SK-N-SH (cell line): ENCODE measurements at regions not wholly inside any gene's neighbourhood (a gene's known extent, or its start where the extent isn't known, plus 50 kb on each side); places are given as distances from the start of the nearest gene placed in this dataset.

Experiments
- CTCF ChIA-PET: fragments of 300-600, 350-600 bp; formaldehyde crosslinking; extraction: SDS; loops from one replicate; lab custom pipeline; 2021; lab: Yijun Ruan, JAX
- POLR2A ChIA-PET: fragments of 350-600 bp; sonication (Branson Sonifier 250); formaldehyde crosslinking; extraction: SDS; loops from one replicate; lab custom pipeline; 2020; ENCODE audit warnings: antibody characterized with exemption, inconsistent platforms; lab: Yijun Ruan, JAX
- DNase-seq: peaks from one replicate; pipeline ENCODE4 v3.0.0; 2012
- H2AFZ ChIP-seq: fragments of 200-600 bp; sonication (generic); 2 replicates; pipeline ENCODE4 v1.8.1; 2016; ENCODE audit warnings: antibody characterized with exemption, mild to moderate bottlenecking, low read depth
- H3F3A ChIP-seq: fragments of 200-600 bp; sonication (generic); replicated peaks from 2 replicates; pipeline ENCODE3; 2016; ENCODE audit warnings: antibody characterized with exemption, mild to moderate bottlenecking; ENCODE audit not compliant: insufficient read depth
- H3K27ac ChIP-seq, 2 experiments: fragments of 200-500 bp in 1 of 2; fragments of 200-600 bp in 1 of 2; sonication (Bioruptor generic) in 1 of 2; sonication (generic), shearing (Covaris generic) in 1 of 2; 2 replicates each; pipeline versions ENCODE4 v1.5.1 to v1.6.1; 2014 to 2016; ENCODE audit warnings: low read depth in 2 of 2, inconsistent platforms in 1 of 2, low read length in 1 of 2, mild to moderate bottlenecking in 1 of 2, mixed read lengths in 1 of 2
- H3K27me3 ChIP-seq: fragments of 200-600 bp; sonication (generic), shearing (Covaris generic); 2 replicates; pipeline ENCODE4 v1.6.1; 2016; ENCODE audit warnings: mixed run types; ENCODE audit not compliant: insufficient read depth
- H3K36me3 ChIP-seq, 2 experiments: fragments of 200-500 bp in 1 of 2; fragments of 200-600 bp in 1 of 2; sonication (Bioruptor generic) in 1 of 2; sonication (generic) in 1 of 2; replicated peaks in 1 of 2; 2 replicates each; pipeline versions ENCODE3 to v1.5.1; 2014 to 2016; ENCODE audit warnings: low read length in 1 of 2, mild to moderate bottlenecking in 1 of 2; ENCODE audit not compliant: insufficient read depth in 2 of 2, control insufficient read depth in 1 of 2
- H3K4me1 ChIP-seq, 2 experiments: fragments of 200-500 bp in 1 of 2; fragments of 200-600 bp in 1 of 2; sonication (Bioruptor generic) in 1 of 2; sonication (generic), shearing (Covaris generic) in 1 of 2; 2 replicates each; pipeline versions ENCODE4 v1.5.1 to v1.6.1; 2014 to 2016; ENCODE audit warnings: low read depth in 1 of 2, low read length in 1 of 2, mixed run types in 1 of 2; ENCODE audit not compliant: insufficient read depth in 2 of 2, control insufficient read depth in 1 of 2
- H3K4me2 ChIP-seq: fragments of 200-600 bp; sonication (generic), shearing (Covaris generic); 2 replicates; pipeline ENCODE4 v1.6.1; 2017; ENCODE audit warnings: mixed run types
- H3K4me3 ChIP-seq, 2 experiments: fragments of 200-500 bp in 1 of 2; fragments of 200-600 bp in 1 of 2; sonication (Bioruptor generic) in 1 of 2; sonication (generic), shearing (Covaris generic) in 1 of 2; 2 replicates each; pipeline versions ENCODE4 v1.5.1 to v1.8.1; 2014 to 2016; ENCODE audit warnings: low read depth in 2 of 2, inconsistent platforms in 1 of 2, low read length in 1 of 2, mild to moderate bottlenecking in 1 of 2, mixed read lengths in 1 of 2, moderate library complexity in 1 of 2
- H3K79me2 ChIP-seq: fragments of 200-600 bp; sonication (generic); 2 replicates; pipeline ENCODE4 v1.8.1; 2017; ENCODE audit warnings: mild to moderate bottlenecking; ENCODE audit not compliant: insufficient read depth
- H3K9ac ChIP-seq: fragments of 200-600 bp; sonication (generic); 2 replicates; pipeline ENCODE4 v1.6.1; 2017; ENCODE audit warnings: mixed run types
- H3K9me2 ChIP-seq: fragments of 200-600 bp; sonication (generic); 2 replicates; pipeline ENCODE4 v1.6.1; 2017; ENCODE audit warnings: mixed run types
- H3K9me3 ChIP-seq: fragments of 200-600 bp; sonication (generic); 2 replicates; pipeline ENCODE4 v1.6.1; 2017; ENCODE audit warnings: mixed run types, mild to moderate bottlenecking, moderate library complexity
- H4K20me1 ChIP-seq: fragments of 200-600 bp; sonication (generic); 2 replicates; pipeline ENCODE4 v1.6.1; 2017; ENCODE audit warnings: mild to moderate bottlenecking, mixed run types; ENCODE audit not compliant: insufficient read depth
- CHD2 ChIP-seq: fragments of 150-350 bp; IDR thresholded peaks from 2 replicates; pipeline ENCODE4 v1.6.1; 2018; ENCODE audit warnings: low read length; ENCODE audit not compliant: partially characterized antibody
- EZH2phosphoT487 ChIP-seq: fragments of 200-600 bp; sonication (generic); IDR thresholded peaks from 2 replicates; pipeline ENCODE4 v1.6.1; 2017; ENCODE audit warnings: low read depth, mixed run types, mild to moderate bottlenecking, antibody characterized with exemption, moderate library complexity, borderline replicate concordance
- FOXJ3 ChIP-seq: sonication (generic); formaldehyde crosslinking; IDR thresholded peaks from 2 replicates; pipeline ENCODE4 v1.5.1; 2020; ENCODE audit warnings: mild to moderate bottlenecking, missing genetic modification reagents
- FOXM1 ChIP-seq: IDR thresholded peaks from 2 replicates; pipeline ENCODE4 v1.4.0; 2012; ENCODE audit warnings: low read depth, mild to moderate bottlenecking
- GATA2 ChIP-seq: sonication (generic); formaldehyde crosslinking; IDR thresholded peaks from 2 replicates; pipeline ENCODE4 v1.5.0; 2020; ENCODE audit warnings: mild to moderate bottlenecking, missing genetic modification reagents
- JUND ChIP-seq: IDR thresholded peaks from 2 replicates; pipeline ENCODE4 v1.4.0; 2012
- MXI1 ChIP-seq: IDR thresholded peaks from 2 replicates; pipeline ENCODE4 v1.6.1; 2012; ENCODE audit warnings: mild to moderate bottlenecking, low read depth, low read length, improper control_type of control experiment
- NRF1 ChIP-seq: IDR thresholded peaks from 2 replicates; pipeline ENCODE4 v1.6.1; 2012; ENCODE audit warnings: low read depth, mild to moderate bottlenecking, low read length
- RAD21 ChIP-seq: IDR thresholded peaks from 2 replicates; pipeline ENCODE4 v1.6.1; 2012; ENCODE audit warnings: mild to moderate bottlenecking, low read length
- RFX5 ChIP-seq: IDR thresholded peaks from 2 replicates; pipeline ENCODE4 v1.6.1; 2012; ENCODE audit warnings: mild to moderate bottlenecking, improper control_type of control experiment, low read length
- TAF1 ChIP-seq: IDR thresholded peaks from 2 replicates; pipeline ENCODE4 v1.6.1; 2012; ENCODE audit warnings: low read depth, mild to moderate bottlenecking, low read length, moderate library complexity, borderline replicate concordance
- YY1 ChIP-seq: IDR thresholded peaks from 2 replicates; pipeline ENCODE4 v1.4.0; 2012; ENCODE audit warnings: low read depth, mild to moderate bottlenecking
- WGBS: methylation state at CpG from one replicate; pipeline ENCODE4 v1.1.6; 2017; ENCODE audit warnings: low lambda C conversion rate; 5-methylcytosine and 5-hydroxymethylcytosine counted together
- TF ChIP-seq, protein P1 (sequence below): fragments of 150-350 bp; IDR thresholded peaks from 2 replicates; pipeline ENCODE4 v1.6.1; 2016; ENCODE audit warnings: mild to moderate bottlenecking, low read depth, low read length
- TF ChIP-seq, protein P2 (sequence below): IDR thresholded peaks from 2 replicates; pipeline ENCODE4 v1.6.1; 2012; ENCODE audit warnings: mild to moderate bottlenecking, low read depth, low read length, moderate library complexity
- TF ChIP-seq, protein P3 (sequence below): IDR thresholded peaks from 2 replicates; pipeline ENCODE4 v1.4.0; 2012; ENCODE audit warnings: low read depth, borderline replicate concordance
- TF ChIP-seq, protein P4 (sequence below): IDR thresholded peaks from 2 replicates; pipeline ENCODE4 v1.4.0; 2012; ENCODE audit warnings: low read depth
- TF ChIP-seq, protein P5 (sequence below): IDR thresholded peaks from 2 replicates; pipeline ENCODE4; 2012

DNA sequence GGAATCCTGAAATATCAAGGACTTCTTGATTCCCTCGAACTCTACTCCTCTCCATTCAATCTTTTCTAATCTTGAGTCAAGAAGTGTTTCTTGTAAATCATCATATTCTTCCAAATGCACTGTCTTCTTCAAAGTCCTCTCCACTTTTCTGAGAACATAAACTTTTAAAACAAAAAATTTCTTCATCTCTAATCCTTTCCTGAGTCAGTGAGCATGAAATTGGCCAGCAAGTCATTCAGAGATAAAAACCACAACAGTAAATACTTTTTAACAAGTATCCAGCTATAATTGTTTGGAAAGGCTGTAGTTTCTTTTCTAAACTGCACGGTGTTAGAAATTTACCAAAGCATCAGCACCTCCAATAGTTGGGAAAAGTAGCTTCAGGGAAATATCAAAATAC lies 312.6 kb upstream of the GALNT5 start:
- TF ChIP-seq, protein P1, sequence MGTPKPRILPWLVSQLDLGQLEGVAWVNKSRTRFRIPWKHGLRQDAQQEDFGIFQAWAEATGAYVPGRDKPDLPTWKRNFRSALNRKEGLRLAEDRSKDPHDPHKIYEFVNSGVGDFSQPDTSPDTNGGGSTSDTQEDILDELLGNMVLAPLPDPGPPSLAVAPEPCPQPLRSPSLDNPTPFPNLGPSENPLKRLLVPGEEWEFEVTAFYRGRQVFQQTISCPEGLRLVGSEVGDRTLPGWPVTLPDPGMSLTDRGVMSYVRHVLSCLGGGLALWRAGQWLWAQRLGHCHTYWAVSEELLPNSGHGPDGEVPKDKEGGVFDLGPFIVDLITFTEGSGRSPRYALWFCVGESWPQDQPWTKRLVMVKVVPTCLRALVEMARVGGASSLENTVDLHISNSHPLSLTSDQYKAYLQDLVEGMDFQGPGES, result no peak
- no peak for TF ChIP-seq MXI1
- no peak for TF ChIP-seq EZH2phosphoT487
- no peak for TF ChIP-seq GATA2 (CRISPR knock-in tag)
- no peak for TF ChIP-seq NRF1
- TF ChIP-seq, protein P2, sequence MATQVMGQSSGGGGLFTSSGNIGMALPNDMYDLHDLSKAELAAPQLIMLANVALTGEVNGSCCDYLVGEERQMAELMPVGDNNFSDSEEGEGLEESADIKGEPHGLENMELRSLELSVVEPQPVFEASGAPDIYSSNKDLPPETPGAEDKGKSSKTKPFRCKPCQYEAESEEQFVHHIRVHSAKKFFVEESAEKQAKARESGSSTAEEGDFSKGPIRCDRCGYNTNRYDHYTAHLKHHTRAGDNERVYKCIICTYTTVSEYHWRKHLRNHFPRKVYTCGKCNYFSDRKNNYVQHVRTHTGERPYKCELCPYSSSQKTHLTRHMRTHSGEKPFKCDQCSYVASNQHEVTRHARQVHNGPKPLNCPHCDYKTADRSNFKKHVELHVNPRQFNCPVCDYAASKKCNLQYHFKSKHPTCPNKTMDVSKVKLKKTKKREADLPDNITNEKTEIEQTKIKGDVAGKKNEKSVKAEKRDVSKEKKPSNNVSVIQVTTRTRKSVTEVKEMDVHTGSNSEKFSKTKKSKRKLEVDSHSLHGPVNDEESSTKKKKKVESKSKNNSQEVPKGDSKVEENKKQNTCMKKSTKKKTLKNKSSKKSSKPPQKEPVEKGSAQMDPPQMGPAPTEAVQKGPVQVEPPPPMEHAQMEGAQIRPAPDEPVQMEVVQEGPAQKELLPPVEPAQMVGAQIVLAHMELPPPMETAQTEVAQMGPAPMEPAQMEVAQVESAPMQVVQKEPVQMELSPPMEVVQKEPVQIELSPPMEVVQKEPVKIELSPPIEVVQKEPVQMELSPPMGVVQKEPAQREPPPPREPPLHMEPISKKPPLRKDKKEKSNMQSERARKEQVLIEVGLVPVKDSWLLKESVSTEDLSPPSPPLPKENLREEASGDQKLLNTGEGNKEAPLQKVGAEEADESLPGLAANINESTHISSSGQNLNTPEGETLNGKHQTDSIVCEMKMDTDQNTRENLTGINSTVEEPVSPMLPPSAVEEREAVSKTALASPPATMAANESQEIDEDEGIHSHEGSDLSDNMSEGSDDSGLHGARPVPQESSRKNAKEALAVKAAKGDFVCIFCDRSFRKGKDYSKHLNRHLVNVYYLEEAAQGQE, result no peak
- TF ChIP-seq, protein P3, sequence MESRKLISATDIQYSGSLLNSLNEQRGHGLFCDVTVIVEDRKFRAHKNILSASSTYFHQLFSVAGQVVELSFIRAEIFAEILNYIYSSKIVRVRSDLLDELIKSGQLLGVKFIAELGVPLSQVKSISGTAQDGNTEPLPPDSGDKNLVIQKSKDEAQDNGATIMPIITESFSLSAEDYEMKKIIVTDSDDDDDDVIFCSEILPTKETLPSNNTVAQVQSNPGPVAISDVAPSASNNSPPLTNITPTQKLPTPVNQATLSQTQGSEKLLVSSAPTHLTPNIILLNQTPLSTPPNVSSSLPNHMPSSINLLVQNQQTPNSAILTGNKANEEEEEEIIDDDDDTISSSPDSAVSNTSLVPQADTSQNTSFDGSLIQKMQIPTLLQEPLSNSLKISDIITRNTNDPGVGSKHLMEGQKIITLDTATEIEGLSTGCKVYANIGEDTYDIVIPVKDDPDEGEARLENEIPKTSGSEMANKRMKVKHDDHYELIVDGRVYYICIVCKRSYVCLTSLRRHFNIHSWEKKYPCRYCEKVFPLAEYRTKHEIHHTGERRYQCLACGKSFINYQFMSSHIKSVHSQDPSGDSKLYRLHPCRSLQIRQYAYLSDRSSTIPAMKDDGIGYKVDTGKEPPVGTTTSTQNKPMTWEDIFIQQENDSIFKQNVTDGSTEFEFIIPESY, result no peak
- TF ChIP-seq RFX5, result no peak
- no peak for TF ChIP-seq YY1
- TF ChIP-seq, protein P4, sequence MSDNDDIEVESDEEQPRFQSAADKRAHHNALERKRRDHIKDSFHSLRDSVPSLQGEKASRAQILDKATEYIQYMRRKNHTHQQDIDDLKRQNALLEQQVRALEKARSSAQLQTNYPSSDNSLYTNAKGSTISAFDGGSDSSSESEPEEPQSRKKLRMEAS, result no peak
- TF ChIP-seq JUND, result no peak
- no peak for TF ChIP-seq RAD21
- TF ChIP-seq, protein P5, sequence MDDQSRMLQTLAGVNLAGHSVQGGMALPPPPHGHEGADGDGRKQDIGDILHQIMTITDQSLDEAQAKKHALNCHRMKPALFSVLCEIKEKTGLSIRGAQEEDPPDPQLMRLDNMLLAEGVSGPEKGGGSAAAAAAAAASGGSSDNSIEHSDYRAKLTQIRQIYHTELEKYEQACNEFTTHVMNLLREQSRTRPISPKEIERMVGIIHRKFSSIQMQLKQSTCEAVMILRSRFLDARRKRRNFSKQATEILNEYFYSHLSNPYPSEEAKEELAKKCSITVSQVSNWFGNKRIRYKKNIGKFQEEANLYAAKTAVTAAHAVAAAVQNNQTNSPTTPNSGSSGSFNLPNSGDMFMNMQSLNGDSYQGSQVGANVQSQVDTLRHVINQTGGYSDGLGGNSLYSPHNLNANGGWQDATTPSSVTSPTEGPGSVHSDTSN, result no peak
- TF ChIP-seq CHD2, result no peak
- TF ChIP-seq TAF1, result no peak
- no peak for TF ChIP-seq FOXJ3 (CRISPR knock-in tag)
- TF ChIP-seq FOXM1, result no peak
- no peak overlapping the region for H3K27ac ChIP-seq
- CTCF ChIA-PET, result interaction anchor here (1.0 kb wide), 1 partner anchor 13 kb away, joined by 3 read pairs; no protein-coding TSS in a partner anchor
- 14% methylated on average over 2 of the region's 2 CpGs for WGBS
- H2AFZ ChIP-seq, result no peak overlapping the region; the same call in 1 of the 2 replicates
- no peaks in the 10 kb centered on the region for H3K9me3 ChIP-seq
- H3F3A ChIP-seq, result no peaks in the 10 kb centered on the region
- H3K36me3 ChIP-seq, result no peaks in the 10 kb centered on the region
- no peaks in the 10 kb centered on the region for H3K9me2 ChIP-seq
- no peaks in the 10 kb centered on the region for H3K79me2 ChIP-seq
- no peak overlapping the region for H3K4me3 ChIP-seq
- no peak overlapping the region for H3K9ac ChIP-seq
- no peaks in the 10 kb centered on the region for H3K4me1 ChIP-seq
- DNase-seq, result no peak
- no peak overlapping the region for H3K4me2 ChIP-seq
- no peaks in the 10 kb centered on the region for H4K20me1 ChIP-seq
- POLR2A ChIA-PET, result no interaction called here
- H3K27me3 ChIP-seq, result no peaks in the 10 kb centered on the region
